Brain microvascular endothelial cell (primary cell): ENCODE measurements at regions not wholly inside any gene's neighbourhood (a gene's known extent, or its start where the extent isn't known, plus 50 kb on each side); places are given as distances from the start of the nearest gene placed in this dataset.

Experiments
- DNase-seq: peaks from one replicate; pipeline ENCODE4 v3.0.0-alpha.2; 2020
- H3K27ac ChIP-seq: fragments of 250-450 bp; sonication (Bioruptor Pico); 2 replicates; pipeline ENCODE4 v1.5.1; 2020; ENCODE audit warnings: mild to moderate bottlenecking, moderate library complexity
- H3K27me3 ChIP-seq: fragments of 250-450 bp; sonication (Bioruptor Pico); replicated peaks from 2 replicates; pipeline ENCODE4 v1.5.1; 2020; ENCODE audit warnings: mild to moderate bottlenecking
- H3K36me3 ChIP-seq: fragments of 250-450 bp; sonication (Bioruptor Pico); replicated peaks from 2 replicates; pipeline ENCODE4 v1.5.1; 2020; ENCODE audit warnings: mild to moderate bottlenecking
- H3K4me3 ChIP-seq: 2 replicates; pipeline ENCODE4 v1.5.1; 2011; ENCODE audit warnings: low read depth, mild to moderate bottlenecking, control low read depth, low read length, moderate library complexity
- CTCF ChIP-seq: IDR thresholded peaks from 2 replicates; pipeline ENCODE4 v1.5.1; 2011; ENCODE audit warnings: low read depth, mild to moderate bottlenecking, moderate library complexity, low read length, control low read depth, inconsistent platforms; ENCODE audit errors: missing control alignments
- in situ Hi-C: cut with HindIII; loops from 2 replicates; pipeline ENCODE4 v1.10.0; 2017; ENCODE audit warnings: low sequenced_read_pairs, low pct_ligation_motif_present

GRCh38 chr3:164113371-164114332 lies 964.6 kb downstream of the SI start:
- H3K36me3 ChIP-seq = no peaks in the 10 kb centered on the region
- in situ Hi-C loops = no loop called here
- H3K27me3 ChIP-seq = no peaks in the 10 kb centered on the region
- H3K4me3 ChIP-seq = no peak overlapping the region
- H3K27ac ChIP-seq = no peak overlapping the region
- TF ChIP-seq CTCF = no peak
- DNase-seq = no peak

GRCh38 chr3:164096352-164096751 lies 981.9 kb downstream of the SI start:
- Histone ChIP-seq H3K27me3 (no peaks in the 10 kb centered on the region), H3K27ac (no peak overlapping the region), H3K4me3 (no peak overlapping the region), H3K36me3 (no peaks in the 10 kb centered on the region)
- no peak for TF ChIP-seq CTCF
- no peak for DNase-seq
- in situ Hi-C loops = no loop called here

GRCh38 chr3:164095949-164096348 lies 982.3 kb downstream of the SI start:
- H3K4me3 ChIP-seq = no peak overlapping the region
- DNase-seq = no peak
- H3K27ac ChIP-seq = no peak overlapping the region
- H3K36me3 ChIP-seq = no peaks in the 10 kb centered on the region
- in situ Hi-C loops = no loop called here
- no peaks in the 10 kb centered on the region for H3K27me3 ChIP-seq
- TF ChIP-seq CTCF = no peak

DNA sequence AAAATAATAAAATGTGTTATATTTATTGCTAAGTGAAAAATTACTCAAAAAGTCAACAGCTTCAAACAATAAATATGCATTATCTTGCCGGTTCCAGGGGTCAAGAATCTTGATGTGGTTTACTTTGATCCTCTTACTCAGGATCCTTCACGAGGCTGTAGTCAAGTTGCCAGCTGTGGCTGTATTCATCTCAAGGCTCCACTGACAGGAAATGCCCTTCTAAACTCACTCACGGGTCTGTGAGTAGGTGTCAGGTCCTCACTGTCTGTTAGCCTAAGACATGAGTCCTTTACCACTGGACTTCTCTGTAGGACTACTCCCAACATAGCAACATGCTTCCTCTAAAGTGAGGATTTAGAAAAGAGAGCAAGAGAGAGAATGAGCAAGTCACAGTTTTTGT lies 983.0 kb downstream of the SI start:
- Histone ChIP-seq H3K4me3 (no peak overlapping the region), H3K36me3 (no peaks in the 10 kb centered on the region), H3K27me3 (no peaks in the 10 kb centered on the region), H3K27ac (no peak overlapping the region)
- no peak for DNase-seq
- TF ChIP-seq CTCF = no peak
- in situ Hi-C loops = no loop called here

- TF ChIP-seq CTCF = no peak
- Histone ChIP-seq H3K27me3 (no peaks in the 10 kb centered on the region), H3K36me3 (no peaks in the 10 kb centered on the region), H3K27ac (no peak overlapping the region), H3K4me3 (no peak overlapping the region)
- DNase-seq = no peak
- in situ Hi-C loops = no loop called here
Measured at GRCh38 chr3:164094546-164094945, 983.8 kb downstream of the SI start.
